Amniotic epithelial cell (primary cell): ENCODE measurements at regions not wholly inside any gene's neighbourhood (a gene's known extent, or its start where the extent isn't known, plus 50 kb on each side); places are given as distances from the start of the nearest gene placed in this dataset.

Source experiments
- DNase-seq: peaks from one replicate; pipeline ENCODE4 v3.0.0-alpha.2; 2010; ENCODE audit warnings: low read depth

DNA sequence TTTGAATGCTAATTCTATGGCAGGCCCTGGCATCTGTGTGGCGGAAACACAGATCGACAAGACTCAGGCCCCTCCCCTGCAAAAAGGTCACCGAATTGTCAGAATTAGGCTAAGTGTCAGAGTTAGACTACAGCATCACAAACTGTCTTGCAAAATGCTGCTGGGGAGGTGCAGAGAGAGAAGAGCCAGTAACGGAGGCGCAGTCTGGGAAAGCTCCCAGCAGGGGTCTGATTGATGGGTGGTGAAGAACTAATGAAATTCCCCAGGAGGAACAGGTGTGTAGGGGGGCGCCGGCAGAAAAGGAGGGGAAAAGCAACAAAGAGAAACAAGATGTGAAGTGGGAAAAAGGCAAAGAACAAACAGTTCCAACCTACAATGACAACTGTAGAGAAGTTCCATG, 72.7 kb upstream of the TAMM41 start:
- DNase-seq, result no peak

DNA sequence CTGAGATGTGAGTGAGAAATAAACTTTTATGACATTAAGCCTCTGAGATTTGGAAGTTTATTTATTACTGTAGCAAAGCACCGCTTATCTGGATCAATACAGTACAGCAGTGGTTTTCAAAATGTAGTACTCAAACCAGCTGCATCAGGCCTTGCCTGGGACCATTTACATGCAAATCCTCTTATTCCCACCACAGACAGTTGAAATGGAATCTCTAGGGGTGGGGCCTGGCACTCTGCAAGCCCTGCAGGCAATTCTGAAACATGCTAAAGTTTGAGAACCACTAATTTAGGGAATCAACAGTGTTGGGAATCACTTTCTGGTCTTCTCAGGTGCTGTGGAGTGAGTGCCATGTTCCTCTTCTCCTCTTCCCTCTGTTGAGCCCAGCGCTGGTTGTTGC, 77.8 kb upstream of the TAMM41 start:
- DNase-seq, result no peak

DNA sequence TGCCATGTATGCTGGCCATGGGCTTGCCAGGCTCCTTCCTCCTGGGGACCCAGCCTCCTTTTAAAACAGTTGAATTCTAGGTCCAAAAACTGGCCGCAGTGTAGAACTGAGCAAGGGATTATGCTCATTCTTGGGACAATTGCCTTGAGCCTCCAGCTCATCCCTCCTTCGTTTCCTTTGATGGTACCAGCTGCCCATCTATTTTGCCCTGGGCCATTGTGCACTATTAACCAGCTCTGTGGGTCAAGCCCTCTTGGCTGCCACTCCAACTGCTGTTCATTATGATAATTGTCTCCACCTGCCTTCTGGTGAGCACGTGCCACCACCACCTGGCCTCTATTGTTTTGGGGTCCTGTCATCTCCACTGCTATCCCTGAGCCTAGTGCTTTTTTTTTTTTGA, 75.8 kb upstream of the SYN2 start:
- DNase-seq, result no peak

DNA sequence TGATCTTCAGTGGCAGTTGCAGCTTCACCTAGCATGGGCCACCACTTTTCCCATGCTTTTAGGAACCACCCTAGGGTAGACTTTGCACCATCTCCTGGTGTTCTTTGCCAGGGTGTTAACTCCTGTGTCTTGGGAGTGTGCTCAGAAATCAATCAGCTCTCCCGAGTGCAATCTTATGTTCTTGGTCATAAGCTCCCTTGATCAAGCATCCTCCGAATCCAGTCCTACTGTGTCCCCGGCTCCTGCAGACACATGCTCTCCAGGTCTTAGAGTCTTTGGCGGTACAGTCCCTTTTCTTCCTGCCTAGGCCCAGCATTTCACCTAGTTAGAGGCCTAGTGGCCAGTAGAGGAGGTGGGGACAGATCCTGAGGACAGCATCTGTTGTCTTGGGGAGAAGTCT, 74.7 kb upstream of the SYN2 start:
- no peak for DNase-seq

DNA sequence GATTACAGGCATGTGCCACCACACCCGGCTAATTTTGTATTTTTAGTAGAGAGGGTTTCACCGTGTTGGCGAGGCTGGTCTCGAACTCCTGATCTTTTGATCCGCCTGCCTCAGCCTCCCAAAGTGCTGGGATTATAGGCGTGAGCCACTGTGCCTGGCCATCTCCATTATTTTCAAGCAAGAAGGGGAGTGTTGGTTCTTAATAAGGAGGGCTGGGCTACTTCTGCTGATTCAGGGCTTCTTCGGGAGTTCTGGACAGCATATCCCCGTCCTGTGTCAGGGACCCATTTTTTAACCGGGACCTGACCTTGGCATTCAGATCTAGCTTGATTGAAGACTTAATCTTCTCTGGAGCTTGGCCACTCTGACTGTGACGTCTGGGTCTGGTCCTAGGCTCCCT, 74.1 kb upstream of the SYN2 start:
- no peak for DNase-seq

DNA sequence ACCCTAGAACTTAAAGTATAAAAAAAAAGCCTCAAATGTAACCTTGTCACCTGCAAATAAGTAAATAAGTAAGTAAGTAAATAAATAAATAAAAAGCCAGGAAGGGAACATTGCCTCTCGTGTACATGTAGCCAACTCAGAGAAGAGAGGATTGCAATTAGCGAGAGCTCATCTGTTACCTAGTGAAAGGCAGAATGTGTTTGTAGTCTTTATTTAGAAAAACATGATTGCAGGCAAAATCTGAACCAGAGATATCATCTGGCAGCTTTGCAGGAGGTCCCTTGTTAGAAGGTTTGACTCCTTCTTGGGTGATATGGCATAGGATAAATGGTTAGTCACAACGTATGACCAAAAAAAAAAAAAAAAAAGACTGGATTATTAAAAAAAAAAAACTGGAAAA, 71.6 kb upstream of the SYN2 start:
- no peak for DNase-seq

DNA sequence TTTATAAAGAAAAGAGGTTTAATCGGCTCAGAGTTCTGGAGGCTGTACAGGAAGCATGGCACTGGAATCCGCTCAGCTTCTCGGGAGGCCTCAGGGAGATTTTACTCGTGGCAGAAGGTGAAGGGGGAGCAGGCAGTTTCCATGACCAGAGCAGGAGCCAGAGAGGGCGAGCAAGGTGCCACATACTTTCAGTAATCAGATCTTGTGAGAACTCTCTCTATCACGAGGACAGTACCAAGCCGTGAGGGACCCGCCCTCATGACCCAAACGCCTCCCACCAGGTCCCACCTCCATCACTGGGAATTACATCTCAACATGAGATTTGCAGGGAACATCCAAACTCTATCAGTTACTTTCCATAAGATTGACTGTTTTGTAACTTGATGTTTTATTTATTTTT, 70.7 kb upstream of the SYN2 start:
- DNase-seq, result no peak

DNA sequence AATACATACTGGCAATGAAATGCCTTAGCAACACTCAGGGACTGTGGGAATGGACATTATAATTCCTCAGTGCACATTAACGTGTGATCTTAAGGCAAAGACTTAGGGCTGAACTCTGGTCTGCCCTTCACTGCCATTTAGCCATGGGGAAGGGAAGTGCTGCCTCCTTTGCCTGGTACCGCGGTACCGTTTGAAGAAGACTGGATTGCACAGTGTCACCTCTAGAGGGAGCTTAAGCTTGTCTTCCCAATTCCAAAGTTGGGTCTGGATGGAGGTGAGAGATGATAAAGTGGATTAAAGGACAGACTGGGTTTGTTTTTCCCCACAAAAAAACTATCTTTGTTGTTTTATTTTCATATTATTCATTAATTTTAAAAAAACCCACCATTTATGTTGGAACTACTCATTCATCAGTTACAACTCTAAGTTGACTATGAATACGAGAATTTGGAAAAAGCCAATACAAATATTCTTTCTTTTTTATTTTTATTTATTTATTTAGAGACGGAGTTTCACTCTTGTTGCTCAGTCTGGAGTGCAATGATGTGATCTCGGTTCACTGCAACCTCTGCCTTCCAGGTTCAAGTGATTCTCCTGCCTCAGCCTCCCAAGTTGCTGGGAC, 60.0 kb upstream of the SYN2 start:
- DNase-seq, result peak; percentile 17

DNA sequence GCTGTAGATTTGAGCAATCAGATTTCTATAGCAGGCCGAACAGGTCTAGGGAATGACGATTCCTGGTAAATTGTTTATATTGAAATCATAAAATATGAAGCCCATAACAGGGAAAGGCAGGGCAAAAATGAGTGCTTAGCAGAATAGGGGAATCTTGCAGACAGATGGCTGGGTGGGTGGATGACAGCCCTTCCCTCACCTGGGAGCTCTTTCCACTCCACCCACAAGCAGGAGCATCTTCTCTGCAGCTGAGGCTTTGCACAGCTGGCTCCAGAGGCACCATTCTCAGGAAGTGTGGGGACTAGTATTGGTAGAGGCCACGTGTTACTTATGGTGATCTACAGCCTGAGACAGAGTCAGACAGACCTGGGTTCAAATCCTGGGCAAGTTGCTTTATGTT, 55.9 kb upstream of the SYN2 start:
- no peak for DNase-seq

DNA sequence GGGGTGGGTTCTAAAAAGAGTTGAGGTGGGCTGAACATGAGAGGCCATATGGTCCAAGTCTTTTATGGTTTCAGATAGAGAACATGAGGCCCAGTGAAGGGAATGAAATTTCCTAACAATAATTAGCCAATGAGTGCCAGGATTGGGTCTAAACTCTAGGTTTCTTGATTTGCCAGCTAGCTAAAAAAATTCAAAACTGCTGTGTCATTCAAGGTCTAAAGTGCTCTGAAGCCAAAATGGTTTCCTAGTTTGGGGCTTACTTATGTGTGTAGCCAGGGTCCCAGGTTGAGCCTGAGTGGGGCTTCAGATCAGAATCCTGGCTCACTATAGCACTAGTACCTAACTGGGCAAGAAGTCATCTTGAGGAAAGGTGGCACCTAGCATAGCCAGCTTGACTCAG, 55.3 kb upstream of the SYN2 start:
- no peak for DNase-seq

DNA sequence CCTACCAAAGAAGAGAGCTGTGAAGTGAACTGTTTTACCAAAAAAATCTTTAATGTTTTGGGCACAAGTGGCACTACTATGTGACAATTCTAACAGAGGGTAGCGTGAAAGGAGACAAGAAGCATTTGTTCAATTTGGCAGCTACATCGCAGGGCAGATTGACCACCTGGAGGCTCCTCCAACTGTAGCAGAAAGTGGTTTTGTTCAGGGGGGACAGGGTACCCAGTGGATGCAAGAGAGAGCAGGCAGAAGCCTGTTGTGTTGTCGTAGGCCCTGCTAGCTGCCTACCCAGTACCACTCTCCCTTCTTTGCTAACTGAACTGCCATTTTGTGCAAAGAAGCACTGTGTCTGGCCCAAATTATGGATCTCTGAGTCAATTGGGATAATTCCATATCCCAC, 54.8 kb upstream of the SYN2 start:
- no peak for DNase-seq

DNA sequence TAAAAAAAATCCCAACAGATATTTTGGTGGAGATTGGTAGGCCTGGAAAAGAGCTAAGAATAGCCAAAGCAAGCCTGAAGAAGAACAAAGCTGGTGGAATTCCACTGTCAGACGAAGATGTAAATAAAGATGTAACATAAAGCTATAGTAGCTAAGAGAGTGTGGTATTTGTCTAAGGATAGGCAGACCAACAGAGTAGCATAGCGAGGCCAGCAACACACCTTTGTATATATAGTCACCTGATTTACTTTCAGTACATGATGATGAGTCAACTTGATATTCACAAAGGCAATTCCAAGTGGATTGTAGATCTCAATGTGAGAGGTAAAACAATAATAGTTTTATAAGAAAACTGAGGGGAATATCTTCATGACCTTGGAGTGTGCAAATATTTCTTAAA, 53.6 kb upstream of the SYN2 start:
- no peak for DNase-seq

DNA sequence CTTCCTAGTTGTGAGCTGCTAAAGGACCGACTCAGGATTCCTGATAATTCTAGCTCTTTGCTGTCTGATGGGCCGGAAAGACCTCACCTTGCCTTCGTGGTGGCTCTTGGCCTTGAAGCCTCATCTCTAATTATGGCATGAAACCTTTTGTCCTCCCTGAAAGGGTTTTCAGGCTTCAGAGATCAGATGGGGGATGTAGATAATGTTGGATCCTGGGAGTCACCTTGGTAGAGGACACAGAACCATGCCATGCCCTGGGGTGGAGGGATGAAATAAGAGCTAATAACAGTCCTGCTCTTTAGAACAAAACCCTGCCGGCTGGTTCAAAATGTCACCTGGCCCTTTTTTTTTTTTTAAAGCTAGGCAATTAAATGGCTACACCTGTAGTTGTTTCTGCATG, 50.8 kb upstream of the SYN2 start:
- DNase-seq, result no peak

DNA sequence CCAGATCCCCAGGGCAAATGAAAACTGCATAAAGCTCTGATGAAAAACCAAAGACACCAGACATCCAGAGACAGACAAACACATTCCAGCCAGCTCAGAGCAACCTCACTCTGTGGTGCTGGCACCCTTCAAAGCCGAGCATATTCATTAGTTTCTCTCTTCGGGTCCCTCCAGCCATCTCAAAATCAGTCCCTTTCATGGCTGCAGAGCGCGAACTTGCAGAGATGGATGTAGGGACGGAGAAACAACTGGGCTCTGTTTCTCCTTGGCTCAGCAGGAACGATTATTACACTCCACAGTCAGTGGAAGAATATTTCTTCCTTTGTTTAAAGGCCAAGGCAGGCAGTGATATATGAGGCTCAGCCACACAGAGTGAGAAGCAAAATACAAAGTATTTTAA, 50.4 kb upstream of the SYN2 start:
- DNase-seq, result no peak

DNA sequence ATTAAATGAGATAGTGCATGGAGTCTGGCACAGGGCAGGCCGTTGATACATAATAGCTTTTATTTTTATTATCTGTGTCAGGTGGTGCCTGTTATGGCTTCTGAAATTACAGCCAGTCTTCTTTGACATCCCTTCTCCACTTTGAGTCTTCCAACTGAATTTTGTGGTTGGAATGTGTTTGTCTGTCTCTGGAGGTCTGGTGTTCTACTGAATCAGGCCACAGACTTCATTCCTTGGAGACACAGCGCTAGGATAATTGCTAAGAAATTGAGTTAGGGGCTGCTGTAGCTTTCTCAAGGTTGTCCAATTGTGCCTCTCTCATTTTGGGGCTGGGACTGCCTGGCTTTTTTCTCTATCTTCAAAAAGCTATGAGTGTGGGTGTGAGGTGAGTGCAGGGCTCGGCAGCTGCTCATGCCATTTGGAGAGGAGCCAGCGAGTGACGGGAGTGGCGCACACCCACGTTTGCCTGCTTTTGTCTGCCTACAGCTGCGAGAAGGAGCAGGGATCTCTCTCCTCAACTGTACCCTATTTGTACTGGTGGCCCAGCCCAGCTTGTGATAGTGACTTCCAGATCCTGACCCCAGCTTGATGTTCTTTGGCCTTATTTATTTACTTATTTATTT, 49.8 kb upstream of the SYN2 start:
- DNase-seq, result no peak
